ENCODE measurements at regions not wholly inside any gene's neighbourhood (a gene's known extent, or its start where the extent isn't known, plus 50 kb on each side); places are given as distances from the start of the nearest gene placed in this dataset.

DNA sequence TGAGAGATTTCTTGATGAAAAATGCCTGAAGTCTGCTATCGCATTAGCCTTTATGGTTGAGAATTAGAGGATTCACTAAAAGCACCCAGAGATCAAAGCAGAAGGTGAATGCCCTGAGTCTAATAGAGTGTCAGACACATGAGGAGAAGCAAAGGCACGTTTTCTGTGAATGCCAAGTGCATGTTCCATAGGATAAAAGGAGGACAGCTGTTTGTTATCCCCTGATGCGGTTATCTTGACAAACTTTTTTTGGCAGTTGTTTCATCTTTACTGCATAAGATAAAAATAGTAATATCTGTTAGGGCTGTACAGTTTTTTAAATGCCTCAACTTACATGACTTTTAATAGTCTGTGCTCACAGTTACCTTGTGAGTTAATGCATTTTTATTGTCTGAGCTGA lies 65.3 kb upstream of the CD96 start:
- no peak for DNase-seq (ENCODE audit: low spot score)

DNA sequence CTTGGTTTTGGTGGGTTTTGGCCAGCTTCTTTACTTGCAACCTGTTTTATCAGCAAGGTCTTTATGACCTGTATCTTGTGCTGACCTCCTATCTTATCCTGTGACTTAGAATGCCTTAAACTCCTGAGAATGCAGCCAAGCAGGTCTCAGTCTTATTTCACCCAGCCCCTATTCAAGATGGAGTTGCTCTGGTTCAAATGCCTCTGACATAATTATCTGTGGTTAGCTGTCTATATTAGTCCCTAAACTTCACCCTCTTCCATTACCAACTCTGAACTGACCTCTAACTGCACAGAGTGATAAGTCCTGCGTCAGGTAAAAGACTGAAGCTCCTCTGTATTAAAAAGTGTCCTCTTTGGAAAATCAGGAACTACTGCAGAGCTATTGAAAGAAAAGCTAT lies 61.9 kb upstream of the CD96 start:
- DNase-seq (ENCODE audit: low spot score) = no peak

DNA sequence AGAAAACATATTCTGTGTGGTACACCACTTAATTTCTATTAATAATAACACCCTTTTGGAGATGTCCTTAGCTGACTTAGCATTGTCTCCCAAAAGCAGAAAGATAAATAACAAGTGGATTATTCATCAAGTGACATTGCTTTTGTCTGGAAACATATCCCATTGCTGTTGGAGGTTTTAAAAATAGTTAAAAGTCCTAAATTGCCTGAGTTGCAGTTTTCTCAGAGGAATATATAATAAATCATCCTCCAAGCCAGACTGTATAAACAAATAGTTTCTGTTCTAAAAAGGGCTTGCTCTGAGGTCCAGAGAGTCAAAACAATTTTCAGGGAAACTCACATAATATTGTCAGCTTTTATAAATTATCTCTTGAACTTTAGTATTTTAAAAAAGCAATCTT lies 60.4 kb upstream of the CD96 start:
- no peak for DNase-seq (ENCODE audit: low spot score)

DNA sequence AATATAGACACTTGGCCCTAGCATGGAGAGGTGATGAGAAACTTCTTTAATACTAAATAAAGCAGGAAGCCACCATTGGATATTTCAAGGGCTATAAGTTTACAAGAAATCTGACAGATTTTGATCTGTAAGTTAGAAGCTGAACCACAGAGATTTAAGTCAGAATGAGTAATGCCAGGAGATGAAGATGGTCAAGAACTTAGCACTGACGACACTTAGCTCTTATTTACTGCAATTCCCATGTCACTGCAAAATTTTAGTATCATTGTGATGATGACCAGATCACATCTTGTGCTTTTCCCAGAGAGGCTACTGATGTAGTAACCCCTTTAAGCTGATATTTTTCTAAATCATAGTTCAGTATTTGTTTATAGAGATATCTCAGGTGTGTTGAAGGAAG lies 59.4 kb upstream of the CD96 start:
- no peak for DNase-seq (ENCODE audit: low spot score)

DNA sequence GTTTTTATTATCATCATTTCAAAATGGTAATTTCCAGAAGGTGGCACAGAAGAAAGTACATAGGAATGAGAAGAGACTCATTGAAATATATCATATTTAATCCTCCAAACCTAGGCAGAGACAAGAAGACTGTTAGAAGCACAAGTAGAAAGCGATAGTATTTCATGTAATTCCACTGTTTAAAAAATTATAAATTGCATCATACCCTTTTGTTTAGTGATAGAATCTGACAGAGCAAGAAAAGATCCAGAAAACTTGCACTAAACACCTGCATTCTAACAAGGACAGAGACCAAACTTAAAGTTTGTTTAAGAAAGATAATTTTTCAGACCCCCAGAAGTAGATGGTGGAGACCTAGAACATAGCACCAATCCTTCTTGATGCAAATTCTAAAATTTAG lies 56.9 kb upstream of the CD96 start:
- no peak for DNase-seq (ENCODE audit: low spot score)

Data from CD4-positive, alpha-beta T cell treated with Interleukin-6 at 100 ng/mL for 8 hours (primary cell).